ENCODE measurements at regions not wholly inside any gene's neighbourhood (a gene's known extent, or its start where the extent isn't known, plus 50 kb on each side); places are given as distances from the start of the nearest gene placed in this dataset.
"Not testable (repeated sequence)": the region's sequence is repeated elsewhere in the genome, so short reads cannot be mapped to it uniquely, and the experiment has no call there.

- TF ChIP-seq, protein P1, sequence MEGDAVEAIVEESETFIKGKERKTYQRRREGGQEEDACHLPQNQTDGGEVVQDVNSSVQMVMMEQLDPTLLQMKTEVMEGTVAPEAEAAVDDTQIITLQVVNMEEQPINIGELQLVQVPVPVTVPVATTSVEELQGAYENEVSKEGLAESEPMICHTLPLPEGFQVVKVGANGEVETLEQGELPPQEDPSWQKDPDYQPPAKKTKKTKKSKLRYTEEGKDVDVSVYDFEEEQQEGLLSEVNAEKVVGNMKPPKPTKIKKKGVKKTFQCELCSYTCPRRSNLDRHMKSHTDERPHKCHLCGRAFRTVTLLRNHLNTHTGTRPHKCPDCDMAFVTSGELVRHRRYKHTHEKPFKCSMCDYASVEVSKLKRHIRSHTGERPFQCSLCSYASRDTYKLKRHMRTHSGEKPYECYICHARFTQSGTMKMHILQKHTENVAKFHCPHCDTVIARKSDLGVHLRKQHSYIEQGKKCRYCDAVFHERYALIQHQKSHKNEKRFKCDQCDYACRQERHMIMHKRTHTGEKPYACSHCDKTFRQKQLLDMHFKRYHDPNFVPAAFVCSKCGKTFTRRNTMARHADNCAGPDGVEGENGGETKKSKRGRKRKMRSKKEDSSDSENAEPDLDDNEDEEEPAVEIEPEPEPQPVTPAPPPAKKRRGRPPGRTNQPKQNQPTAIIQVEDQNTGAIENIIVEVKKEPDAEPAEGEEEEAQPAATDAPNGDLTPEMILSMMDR (IDR thresholded peaks at IDR 0.05) = peak; percentile 80
- intact Hi-C loops (cut with micrococcal nuclease; ENCODE audit: unreplicated experiment); BruUV-seq (replicated peaks); DNase-seq (ENCODE audit: low read depth, low spot score); H3K27ac ChIP-seq (ENCODE audit: low read length); H3K9me3 ChIP-seq (ENCODE audit: control insufficient read depth, insufficient read depth, low read depth, low read length); in situ Hi-C loops (cut with HindIII; ENCODE audit: low pct_unique_long_range_greater_than_20kb, low sequenced_read_pairs); H3K4me1 ChIP-seq (ENCODE audit: control insufficient read depth, insufficient read depth, low read length); H3K27me3 ChIP-seq (ENCODE audit: control insufficient read depth, insufficient read depth, low read length); H3K36me3 ChIP-seq (ENCODE audit: control insufficient read depth, insufficient read depth, low read length): not testable (repeated sequence)
- POLR2A ChIA-PET = interaction anchor here (0.6 kb wide), 1 partner anchor 18 kb away, joined by 7 read pairs; no protein-coding TSS in a partner anchor
- peak overlapping the region; percentile 15 to 37 for H3K4me3 ChIP-seq (ENCODE audit: low read depth in 2 of 2, low read length in 2 of 2)
- ATAC-seq = peak; percentile 86
- CTCF ChIA-PET = interaction anchor here (0.9 kb wide), 1 partner anchor 98 kb away, joined by 3 read pairs; no protein-coding TSS in a partner anchor
Observed at GRCh38 chr11:71638801-71639519, 56.3 kb upstream of the KRTAP5-11 start.

GRCh38 chr11:71639520-71639849, 56.8 kb upstream of the KRTAP5-11 start:
- POLR2A ChIA-PET; BruUV-seq (replicated peaks); H3K27ac ChIP-seq (ENCODE audit: low read length); H3K4me1 ChIP-seq (ENCODE audit: control insufficient read depth, insufficient read depth, low read length); CTCF ChIA-PET; H3K9me3 ChIP-seq (ENCODE audit: control insufficient read depth, insufficient read depth, low read depth, low read length); H3K27me3 ChIP-seq (ENCODE audit: control insufficient read depth, insufficient read depth, low read length); H3K36me3 ChIP-seq (ENCODE audit: control insufficient read depth, insufficient read depth, low read length); DNase-seq (ENCODE audit: low read depth, low spot score); intact Hi-C loops (cut with micrococcal nuclease; ENCODE audit: unreplicated experiment); ATAC-seq; in situ Hi-C loops (cut with HindIII; ENCODE audit: low pct_unique_long_range_greater_than_20kb, low sequenced_read_pairs): not testable (repeated sequence)
- peak overlapping the region; percentile 15 to 37 for H3K4me3 ChIP-seq (ENCODE audit: low read depth in 2 of 2, low read length in 2 of 2)
- TF ChIP-seq, protein P1 (IDR thresholded peaks at IDR 0.05) = peak; percentile 57

DNA sequence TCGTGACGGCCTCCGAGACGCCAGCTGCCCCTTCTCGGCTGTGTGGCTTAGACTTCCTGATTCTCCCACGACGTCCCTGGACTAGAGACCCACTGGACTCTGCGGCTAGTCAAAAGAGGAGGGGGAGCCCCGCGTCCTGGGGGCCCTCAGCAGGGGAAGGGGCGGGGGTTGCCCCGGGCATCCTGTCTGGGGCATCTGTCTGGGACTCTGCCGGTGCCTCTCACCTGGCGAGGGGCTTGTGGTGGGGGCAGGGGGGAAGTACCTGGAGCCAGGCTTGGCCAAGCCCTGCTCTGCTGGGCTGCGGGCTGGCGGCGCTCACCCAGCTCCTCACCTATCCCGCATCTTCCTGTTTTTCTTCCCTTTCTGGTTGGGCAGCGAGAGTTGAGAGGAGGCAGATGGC, 57.2 kb upstream of the KRTAP5-11 start:
- in situ Hi-C loops (cut with HindIII; ENCODE audit: low pct_unique_long_range_greater_than_20kb, low sequenced_read_pairs); H3K36me3 ChIP-seq (ENCODE audit: control insufficient read depth, insufficient read depth, low read length); intact Hi-C loops (cut with micrococcal nuclease; ENCODE audit: unreplicated experiment); H3K27ac ChIP-seq (ENCODE audit: low read length); ATAC-seq; H3K4me3 ChIP-seq (ENCODE audit: low read depth in 2 of 2, low read length in 2 of 2); DNase-seq (ENCODE audit: low read depth, low spot score); CTCF ChIA-PET; BruUV-seq (replicated peaks); H3K27me3 ChIP-seq (ENCODE audit: control insufficient read depth, insufficient read depth, low read length); H3K4me1 ChIP-seq (ENCODE audit: control insufficient read depth, insufficient read depth, low read length); H3K9me3 ChIP-seq (ENCODE audit: control insufficient read depth, insufficient read depth, low read depth, low read length); POLR2A ChIA-PET: not testable (repeated sequence)

- ATAC-seq; CTCF ChIA-PET; H3K4me1 ChIP-seq (ENCODE audit: control insufficient read depth, insufficient read depth, low read length); BruUV-seq (replicated peaks); POLR2A ChIA-PET; intact Hi-C loops (cut with micrococcal nuclease; ENCODE audit: unreplicated experiment); H3K27ac ChIP-seq (ENCODE audit: low read length); H3K4me3 ChIP-seq (ENCODE audit: low read depth in 2 of 2, low read length in 2 of 2); H3K36me3 ChIP-seq (ENCODE audit: control insufficient read depth, insufficient read depth, low read length); H3K27me3 ChIP-seq (ENCODE audit: control insufficient read depth, insufficient read depth, low read length); DNase-seq (ENCODE audit: low read depth, low spot score); in situ Hi-C loops (cut with HindIII; ENCODE audit: low pct_unique_long_range_greater_than_20kb, low sequenced_read_pairs); H3K9me3 ChIP-seq (ENCODE audit: control insufficient read depth, insufficient read depth, low read depth, low read length): not testable (repeated sequence)
Observed at GRCh38 chr11:71647078-71647477, 64.4 kb upstream of the KRTAP5-11 start.

GRCh38 chr11:71652998-71653397, 70.3 kb upstream of the KRTAP5-11 start:
- in situ Hi-C loops (cut with HindIII; ENCODE audit: low pct_unique_long_range_greater_than_20kb, low sequenced_read_pairs); intact Hi-C loops (cut with micrococcal nuclease; ENCODE audit: unreplicated experiment); BruUV-seq (replicated peaks); H3K36me3 ChIP-seq (ENCODE audit: control insufficient read depth, insufficient read depth, low read length); DNase-seq (ENCODE audit: low read depth, low spot score); H3K4me3 ChIP-seq (ENCODE audit: low read depth in 2 of 2, low read length in 2 of 2); H3K4me1 ChIP-seq (ENCODE audit: control insufficient read depth, insufficient read depth, low read length); H3K27ac ChIP-seq (ENCODE audit: low read length); ATAC-seq; CTCF ChIA-PET; POLR2A ChIA-PET; H3K27me3 ChIP-seq (ENCODE audit: control insufficient read depth, insufficient read depth, low read length); H3K9me3 ChIP-seq (ENCODE audit: control insufficient read depth, insufficient read depth, low read depth, low read length): not testable (repeated sequence)

GRCh38 chr11:71654423-71654822, 71.7 kb upstream of the KRTAP5-11 start:
- H3K9me3 ChIP-seq (ENCODE audit: control insufficient read depth, insufficient read depth, low read depth, low read length); H3K4me3 ChIP-seq (ENCODE audit: low read depth in 2 of 2, low read length in 2 of 2); intact Hi-C loops (cut with micrococcal nuclease; ENCODE audit: unreplicated experiment); H3K4me1 ChIP-seq (ENCODE audit: control insufficient read depth, insufficient read depth, low read length); ATAC-seq; BruUV-seq (replicated peaks); CTCF ChIA-PET; H3K36me3 ChIP-seq (ENCODE audit: control insufficient read depth, insufficient read depth, low read length); H3K27ac ChIP-seq (ENCODE audit: low read length); in situ Hi-C loops (cut with HindIII; ENCODE audit: low pct_unique_long_range_greater_than_20kb, low sequenced_read_pairs); DNase-seq (ENCODE audit: low read depth, low spot score); H3K27me3 ChIP-seq (ENCODE audit: control insufficient read depth, insufficient read depth, low read length): not testable (repeated sequence)
- POLR2A ChIA-PET = interaction anchor here (0.6 kb wide), 1 partner anchor 76 kb away, joined by 13 read pairs; no protein-coding TSS in a partner anchor

All from Panc1 (cell line).